ENCODE measurements at regions not wholly inside any gene's neighbourhood (a gene's known extent, or its start where the extent isn't known, plus 50 kb on each side); places are given as distances from the start of the nearest gene placed in this dataset.

- H3K4me3 Mint-ChIP-seq = no peak overlapping the region
- POLR2A ChIA-PET = no interaction called here
- H3K36me3 Mint-ChIP-seq = no peaks in the 10 kb centered on the region
- no peaks in the 10 kb centered on the region for H3K27me3 Mint-ChIP-seq
- no peaks in the 10 kb centered on the region for H3K9me3 Mint-ChIP-seq
- DNase-seq = no peak
- H3K4me1 Mint-ChIP-seq = no peaks in the 10 kb centered on the region
- no peak for ATAC-seq (ENCODE audit: low read depth)
- H3K27ac Mint-ChIP-seq = no peak overlapping the region
Measured at GRCh38 chr21:23026878-23027277, 2028.7 kb downstream of the NCAM2 start.

GRCh38 chr21:23039846-23040245 is 2041.6 kb downstream of the NCAM2 start:
- no peak for DNase-seq
- POLR2A ChIA-PET = no interaction called here
- Mint-ChIP-seq H3K36me3 (no peaks in the 10 kb centered on the region), H3K27ac (no peak overlapping the region), H3K4me3 (no peak overlapping the region), H3K27me3 (no peaks in the 10 kb centered on the region), H3K4me1 (no peaks in the 10 kb centered on the region), H3K9me3 (no peaks in the 10 kb centered on the region)
- ATAC-seq (ENCODE audit: low read depth) = no peak

- DNase-seq (no peak), ATAC-seq (ENCODE audit: low read depth) (no peak)
- H3K4me3 Mint-ChIP-seq = no peak overlapping the region
- H3K27me3 Mint-ChIP-seq = no peaks in the 10 kb centered on the region
- H3K27ac Mint-ChIP-seq = no peak overlapping the region
- no peaks in the 10 kb centered on the region for H3K36me3 Mint-ChIP-seq
- H3K9me3 Mint-ChIP-seq = no peaks in the 10 kb centered on the region
- POLR2A ChIA-PET = no interaction called here
- H3K4me1 Mint-ChIP-seq = no peaks in the 10 kb centered on the region
Measured at GRCh38 chr21:23045955-23046354, 2047.7 kb downstream of the NCAM2 start.

- POLR2A ChIA-PET = no interaction called here
- no peak overlapping the region for H3K4me3 Mint-ChIP-seq
- no peaks in the 10 kb centered on the region for H3K36me3 Mint-ChIP-seq
- DNase-seq (no peak), ATAC-seq (ENCODE audit: low read depth) (no peak)
- H3K27ac Mint-ChIP-seq = no peak overlapping the region
- no peaks in the 10 kb centered on the region for H3K4me1 Mint-ChIP-seq
- H3K9me3 Mint-ChIP-seq = peaks cover 2% of the 10 kb centered on the region
- no peaks in the 10 kb centered on the region for H3K27me3 Mint-ChIP-seq
Measured at GRCh38 chr21:23067672-23068071, 2069.5 kb downstream of the NCAM2 start.

- Mint-ChIP-seq H3K4me3 (no peak overlapping the region), H3K4me1 (no peaks in the 10 kb centered on the region), H3K27ac (no peak overlapping the region), H3K36me3 (no peaks in the 10 kb centered on the region), H3K9me3 (peaks cover 3% of the 10 kb centered on the region), H3K27me3 (no peaks in the 10 kb centered on the region)
- no peak for DNase-seq
- POLR2A ChIA-PET = no interaction called here
- no peak for ATAC-seq (ENCODE audit: low read depth)
Measured at GRCh38 chr21:23083242-23083641, 2085.0 kb downstream of the NCAM2 start.

- no peak for ATAC-seq (ENCODE audit: low read depth)
- Mint-ChIP-seq H3K27me3 (no peaks in the 10 kb centered on the region), H3K4me3 (no peak overlapping the region), H3K36me3 (no peaks in the 10 kb centered on the region), H3K9me3 (peaks cover 3% of the 10 kb centered on the region), H3K4me1 (no peaks in the 10 kb centered on the region), H3K27ac (no peak overlapping the region)
- no peak for DNase-seq
- POLR2A ChIA-PET = no interaction called here
Measured at GRCh38 chr21:23093259-23093658, 2095.1 kb downstream of the NCAM2 start.

- Mint-ChIP-seq H3K4me3 (no peak overlapping the region), H3K27me3 (no peaks in the 10 kb centered on the region), H3K4me1 (no peaks in the 10 kb centered on the region), H3K27ac (no peak overlapping the region), H3K36me3 (no peaks in the 10 kb centered on the region), H3K9me3 (peaks cover 1% of the 10 kb centered on the region)
- ATAC-seq (ENCODE audit: low read depth) (no peak), DNase-seq (no peak)
- POLR2A ChIA-PET = no interaction called here
Measured at GRCh38 chr21:23099185-23099584, 2101.0 kb downstream of the NCAM2 start.

- H3K27me3 Mint-ChIP-seq = no peaks in the 10 kb centered on the region
- POLR2A ChIA-PET = no interaction called here
- H3K9me3 Mint-ChIP-seq = peaks cover 1% of the 10 kb centered on the region
- DNase-seq (no peak), ATAC-seq (ENCODE audit: low read depth) (no peak)
- H3K36me3 Mint-ChIP-seq = no peaks in the 10 kb centered on the region
- no peaks in the 10 kb centered on the region for H3K4me1 Mint-ChIP-seq
- no peak overlapping the region for H3K27ac Mint-ChIP-seq
- no peak overlapping the region for H3K4me3 Mint-ChIP-seq
Measured at GRCh38 chr21:23101111-23101510, 2102.9 kb downstream of the NCAM2 start.

GRCh38 chr21:23108533-23108932 is 2110.3 kb downstream of the NCAM2 start:
- H3K27ac Mint-ChIP-seq = no peak overlapping the region
- no peaks in the 10 kb centered on the region for H3K4me1 Mint-ChIP-seq
- POLR2A ChIA-PET = no interaction called here
- H3K4me3 Mint-ChIP-seq = no peak overlapping the region
- H3K36me3 Mint-ChIP-seq = no peaks in the 10 kb centered on the region
- no peaks in the 10 kb centered on the region for H3K9me3 Mint-ChIP-seq
- no peaks in the 10 kb centered on the region for H3K27me3 Mint-ChIP-seq
- ATAC-seq (ENCODE audit: low read depth) (no peak), DNase-seq (no peak)

- no peak for ATAC-seq (ENCODE audit: low read depth)
- DNase-seq = no peak
- Mint-ChIP-seq H3K4me1 (no peaks in the 10 kb centered on the region), H3K9me3 (no peaks in the 10 kb centered on the region), H3K27ac (no peak overlapping the region), H3K36me3 (no peaks in the 10 kb centered on the region), H3K27me3 (no peaks in the 10 kb centered on the region), H3K4me3 (no peak overlapping the region)
- POLR2A ChIA-PET = no interaction called here
Measured at GRCh38 chr21:23111070-23111600, 2112.9 kb downstream of the NCAM2 start.

GRCh38 chr21:23119491-23119890 is 2121.3 kb downstream of the NCAM2 start:
- H3K9me3 Mint-ChIP-seq = no peaks in the 10 kb centered on the region
- no peak for DNase-seq
- ATAC-seq (ENCODE audit: low read depth) = no peak
- H3K4me3 Mint-ChIP-seq = no peak overlapping the region
- no peaks in the 10 kb centered on the region for H3K27me3 Mint-ChIP-seq
- POLR2A ChIA-PET = no interaction called here
- H3K27ac Mint-ChIP-seq = no peak overlapping the region
- H3K36me3 Mint-ChIP-seq = no peaks in the 10 kb centered on the region
- no peaks in the 10 kb centered on the region for H3K4me1 Mint-ChIP-seq

GRCh38 chr21:23127973-23128372 is 2129.8 kb downstream of the NCAM2 start:
- DNase-seq (no peak), ATAC-seq (ENCODE audit: low read depth) (no peak)
- Mint-ChIP-seq H3K27me3 (no peaks in the 10 kb centered on the region), H3K27ac (no peak overlapping the region), H3K36me3 (no peaks in the 10 kb centered on the region), H3K4me3 (no peak overlapping the region), H3K9me3 (peaks cover 1% of the 10 kb centered on the region), H3K4me1 (no peaks in the 10 kb centered on the region)
- POLR2A ChIA-PET = no interaction called here

GRCh38 chr21:23130308-23130707 is 2132.1 kb downstream of the NCAM2 start:
- Mint-ChIP-seq H3K27me3 (no peaks in the 10 kb centered on the region), H3K9me3 (peaks cover 1% of the 10 kb centered on the region), H3K4me1 (no peaks in the 10 kb centered on the region), H3K4me3 (no peak overlapping the region), H3K27ac (no peak overlapping the region), H3K36me3 (no peaks in the 10 kb centered on the region)
- ATAC-seq (ENCODE audit: low read depth) = no peak
- POLR2A ChIA-PET = no interaction called here
- DNase-seq = no peak

- no peak overlapping the region for H3K4me3 Mint-ChIP-seq
- no peaks in the 10 kb centered on the region for H3K36me3 Mint-ChIP-seq
- ATAC-seq (ENCODE audit: low read depth) (no peak), DNase-seq (no peak)
- H3K27ac Mint-ChIP-seq = no peak overlapping the region
- H3K9me3 Mint-ChIP-seq = peaks cover 1% of the 10 kb centered on the region
- POLR2A ChIA-PET = no interaction called here
- H3K4me1 Mint-ChIP-seq = no peaks in the 10 kb centered on the region
- H3K27me3 Mint-ChIP-seq = no peaks in the 10 kb centered on the region
Measured at GRCh38 chr21:23131177-23131576, 2133.0 kb downstream of the NCAM2 start.

GRCh38 chr21:23138797-23139196 is 2140.6 kb downstream of the NCAM2 start:
- DNase-seq (no peak), ATAC-seq (ENCODE audit: low read depth) (no peak)
- Mint-ChIP-seq H3K36me3 (no peaks in the 10 kb centered on the region), H3K27me3 (no peaks in the 10 kb centered on the region), H3K4me1 (no peaks in the 10 kb centered on the region), H3K9me3 (no peaks in the 10 kb centered on the region), H3K4me3 (no peak overlapping the region), H3K27ac (no peak overlapping the region)
- POLR2A ChIA-PET = no interaction called here
